T47D (cell line): ENCODE measurements at regions not wholly inside any gene's neighbourhood (a gene's known extent, or its start where the extent isn't known, plus 50 kb on each side); places are given as distances from the start of the nearest gene placed in this dataset.
"Not testable (repeated sequence)": the region's sequence is repeated elsewhere in the genome, so short reads cannot be mapped to it uniquely, and the experiment has no call there.

Experiments used
- DNase-seq, 2 experiments: peaks; one replicate each; pipeline versions ENCODE4 v3.0.0 to v3.0.0-alpha.2; 2011 to 2012; ENCODE audit warnings: low read depth in 1 of 2, low spot score in 1 of 2
- JUND ChIP-seq: IDR thresholded peaks from 2 replicates; pipeline ENCODE4 v1.6.1; 2012; ENCODE audit warnings: low read depth
- in situ Hi-C: cut with HindIII; loops from 2 replicates; pipeline ENCODE4 v1.10.0; 2016; ENCODE audit warnings: low sequenced_read_pairs, low pct_unique_long_range_greater_than_20kb

GRCh38 chr20:30811885-30812671 is 445.4 kb upstream of the DEFB115 start:
- in situ Hi-C loops, result no loop called here
- DNase-seq, result peak; percentile 88 to 92
- no peak for TF ChIP-seq JUND

GRCh38 chr20:30812739-30813411 is 444.6 kb upstream of the DEFB115 start:
- TF ChIP-seq JUND, result no peak
- in situ Hi-C loops, result no loop called here
- DNase-seq, result no peak

- in situ Hi-C loops, DNase-seq: not testable (repeated sequence)
Observed at GRCh38 chr20:30813412-30814311, 443.8 kb upstream of the DEFB115 start.

GRCh38 chr20:30814312-30814639 is 443.2 kb upstream of the DEFB115 start:
- DNase-seq, in situ Hi-C loops: not testable (repeated sequence)

- DNase-seq, in situ Hi-C loops: not testable (repeated sequence)
Observed at GRCh38 chr20:30815027-30815576, 442.4 kb upstream of the DEFB115 start.

GRCh38 chr20:30815577-30816181 is 441.8 kb upstream of the DEFB115 start:
- in situ Hi-C loops, result no loop called here
- TF ChIP-seq JUND, result no peak
- DNase-seq, result no peak

GRCh38 chr20:30816182-30816645 is 441.2 kb upstream of the DEFB115 start:
- DNase-seq, result no peak
- in situ Hi-C loops, result no loop called here
- TF ChIP-seq JUND, result no peak

- in situ Hi-C loops, DNase-seq: not testable (repeated sequence)
Observed at GRCh38 chr20:30821615-30822014, 435.8 kb upstream of the DEFB115 start.

- DNase-seq, in situ Hi-C loops: not testable (repeated sequence)
Observed at GRCh38 chr20:30824666-30825065, 432.8 kb upstream of the DEFB115 start.

GRCh38 chr20:30845923-30846322 is 411.5 kb upstream of the DEFB115 start:
- in situ Hi-C loops, DNase-seq: not testable (repeated sequence)

- DNase-seq, in situ Hi-C loops: not testable (repeated sequence)
Observed at GRCh38 chr20:30868271-30868670, 389.2 kb upstream of the DEFB115 start.

- in situ Hi-C loops, result not testable (repeated sequence)
Observed at GRCh38 chr20:30871127-30871526, 386.3 kb upstream of the DEFB115 start.

GRCh38 chr20:30872252-30872651 is 385.2 kb upstream of the DEFB115 start:
- in situ Hi-C loops, DNase-seq: not testable (repeated sequence)

More at GRCh38 chr20:30871127-30871526, 386.3 kb upstream of the DEFB115 start:
- not testable (repeated sequence) for DNase-seq

GRCh38 chr20:30875868-30876267 is 381.6 kb upstream of the DEFB115 start:
- in situ Hi-C loops, DNase-seq: not testable (repeated sequence)

GRCh38 chr20:30891400-30891799 is 366.1 kb upstream of the DEFB115 start:
- in situ Hi-C loops, DNase-seq: not testable (repeated sequence)
